SK-MEL-5 (cell line): ENCODE measurements at regions not wholly inside any gene's neighbourhood (a gene's known extent, or its start where the extent isn't known, plus 50 kb on each side); places are given as distances from the start of the nearest gene placed in this dataset.

ENCODE experiments used
- DNase-seq: peaks from one replicate; pipeline ENCODE4 v3.0.0-alpha.2; 2016; ENCODE audit warnings: low read depth, low spot score
- in situ Hi-C: cut with HindIII; loops from 2 replicates; pipeline ENCODE4 v1.10.0; 2016; ENCODE audit warnings: low sequenced_read_pairs, high pct_unique_total_duplicates, low pct_unique_long_range_greater_than_20kb

GRCh38 chr3:116837483-116837882 lies 127.9 kb downstream of the TUSC7 start:
- DNase-seq = no peak
- in situ Hi-C loops = no loop called here

- no peak for DNase-seq
- in situ Hi-C loops = no loop called here
Observed at GRCh38 chr3:116841003-116841735, 131.6 kb downstream of the TUSC7 start.

- in situ Hi-C loops = no loop called here
Observed at GRCh38 chr3:116842254-116842957, 132.8 kb downstream of the TUSC7 start.

GRCh38 chr3:116848248-116848829 lies 138.8 kb downstream of the TUSC7 start:
- in situ Hi-C loops = no loop called here
- no peak for DNase-seq

More at GRCh38 chr3:116842254-116842957, 132.8 kb downstream of the TUSC7 start:
- DNase-seq = no peak

GRCh38 chr3:116849261-116849688 lies 139.7 kb downstream of the TUSC7 start:
- DNase-seq = no peak
- in situ Hi-C loops = no loop called here

- in situ Hi-C loops = no loop called here
Observed at GRCh38 chr3:116852803-116853202, 143.2 kb downstream of the TUSC7 start.

DNA sequence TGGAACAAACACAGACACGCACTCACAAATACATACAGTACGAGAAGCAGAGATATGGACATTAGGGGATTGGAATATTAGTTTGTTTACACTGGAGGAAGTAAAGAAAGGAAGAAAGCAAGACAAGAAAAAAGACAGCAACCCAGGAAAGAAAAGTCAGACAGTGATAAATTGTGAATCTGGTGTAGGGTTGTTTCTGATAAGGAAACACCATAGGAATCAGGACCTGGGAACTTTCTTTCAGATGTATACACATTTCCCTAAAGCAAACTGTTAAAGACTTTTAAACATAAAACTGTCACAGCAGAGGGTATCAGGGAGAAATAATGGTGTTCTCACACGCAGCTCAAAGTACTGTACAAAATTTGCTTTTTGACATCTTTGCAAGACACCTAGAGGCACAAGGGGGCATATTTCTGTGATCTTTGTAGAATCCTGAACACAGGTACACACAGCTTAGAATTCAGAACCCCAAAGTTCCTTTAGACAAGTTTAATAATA lies 153.7 kb downstream of the TUSC7 start:
- no peak for DNase-seq
- in situ Hi-C loops = no loop called here

More at GRCh38 chr3:116852803-116853202, 143.2 kb downstream of the TUSC7 start:
- DNase-seq = no peak

- DNase-seq = peak; percentile 52
- in situ Hi-C loops = no loop called here
Observed at GRCh38 chr3:116863822-116864589, 154.4 kb downstream of the TUSC7 start.

DNA sequence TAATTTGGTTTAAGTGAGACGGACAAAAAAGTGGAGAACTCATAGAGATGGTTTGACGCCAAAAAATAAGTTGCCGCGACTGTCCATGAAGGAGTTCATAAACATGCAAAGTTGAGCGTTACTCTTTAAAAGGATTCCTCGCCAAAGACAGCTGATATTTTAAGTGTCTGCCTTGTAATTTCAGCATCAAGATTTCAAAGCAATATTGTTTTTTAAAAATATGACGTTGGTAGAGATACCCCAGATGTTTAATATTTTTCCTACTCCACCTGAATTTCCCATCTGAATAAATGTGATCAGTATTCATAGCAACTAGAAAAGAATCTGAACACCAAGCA lies 155.0 kb downstream of the TUSC7 start:
- DNase-seq = no peak
- in situ Hi-C loops = no loop called here

- DNase-seq = no peak
- in situ Hi-C loops = no loop called here
Observed at GRCh38 chr3:116870379-116870778, 160.8 kb downstream of the TUSC7 start.

- no peak for DNase-seq
- in situ Hi-C loops = no loop called here
Observed at GRCh38 chr3:116871905-116872304, 162.3 kb downstream of the TUSC7 start.

GRCh38 chr3:116872688-116873087 lies 163.1 kb downstream of the TUSC7 start:
- in situ Hi-C loops = no loop called here

GRCh38 chr3:116873142-116873541 lies 163.6 kb downstream of the TUSC7 start:
- in situ Hi-C loops = no loop called here
- DNase-seq = no peak

More at GRCh38 chr3:116872688-116873087, 163.1 kb downstream of the TUSC7 start:
- DNase-seq = no peak

DNA sequence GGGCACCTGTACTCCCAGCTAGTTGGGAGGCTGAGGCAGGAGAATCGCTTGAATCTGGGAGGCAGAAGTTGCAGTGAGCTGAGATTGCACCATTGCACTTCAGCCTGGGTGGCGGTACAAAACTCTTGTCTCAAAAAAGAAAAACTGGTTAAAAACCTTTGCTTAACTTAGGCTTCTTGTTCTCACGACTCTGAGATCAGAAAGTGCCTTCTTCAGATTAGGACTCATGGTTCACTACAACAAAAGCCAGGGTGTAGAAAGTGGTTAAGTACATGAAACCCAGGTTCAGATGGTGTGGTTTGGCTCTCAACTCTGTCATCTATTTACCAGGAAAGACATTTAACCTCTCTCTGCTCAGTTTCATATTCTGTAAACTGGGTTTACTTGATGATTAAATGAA lies 168.4 kb downstream of the TUSC7 start:
- in situ Hi-C loops = no loop called here
- no peak for DNase-seq

DNA sequence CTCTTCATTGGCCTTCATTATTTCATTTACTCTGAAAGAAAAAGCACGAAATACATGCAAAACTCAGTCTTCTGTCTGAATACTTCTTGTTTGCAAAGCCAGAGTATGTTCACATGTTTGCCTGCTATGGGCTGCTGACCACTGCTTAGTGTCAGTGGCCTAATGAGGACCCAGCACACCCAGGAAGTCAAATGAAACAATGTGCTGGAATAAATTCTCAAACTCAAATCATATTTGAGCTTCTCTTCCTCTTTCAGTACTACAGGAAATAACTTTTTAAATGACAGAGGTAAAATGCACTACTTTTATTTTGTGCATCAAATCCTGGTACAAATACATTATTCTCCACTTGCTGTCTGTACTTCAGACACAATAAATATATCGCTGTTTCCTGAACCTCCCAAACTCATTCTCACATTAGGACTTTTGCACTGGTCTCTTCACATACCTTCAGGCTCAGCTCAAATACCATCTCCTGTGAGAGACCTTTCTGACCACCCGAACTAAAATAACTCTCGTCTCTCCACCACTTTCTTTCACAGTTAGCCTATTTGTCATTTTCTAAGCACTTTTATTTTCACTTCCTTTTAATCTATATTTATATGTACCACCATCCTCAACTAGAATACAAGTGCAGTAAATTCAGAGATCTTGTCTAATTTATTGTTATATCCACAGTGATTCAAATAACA lies 176.8 kb downstream of the TUSC7 start:
- no peak for DNase-seq

GRCh38 chr3:116896116-116896515 lies 186.5 kb downstream of the TUSC7 start:
- in situ Hi-C loops = no loop called here
- no peak for DNase-seq

More for the DNA sequence above, 176.8 kb downstream of the TUSC7 start:
- in situ Hi-C loops = no loop called here

DNA sequence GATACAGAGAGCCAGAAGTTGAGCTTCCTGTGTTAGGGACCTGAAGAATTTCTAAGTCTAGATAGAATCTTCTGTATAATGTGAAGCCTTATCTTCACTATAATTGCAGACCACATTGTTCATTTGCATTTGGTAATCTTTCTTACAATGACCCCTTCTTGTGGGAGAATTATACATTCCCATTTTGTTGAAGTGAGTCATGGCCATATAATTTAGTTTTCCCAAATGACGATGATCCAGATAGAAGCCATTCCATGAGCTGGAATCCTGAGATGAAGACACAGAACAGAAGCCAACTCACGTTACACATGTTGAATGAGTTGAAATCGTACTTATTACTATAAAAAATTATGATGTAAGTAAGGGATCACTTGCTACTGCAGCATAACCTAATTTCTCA lies 187.8 kb downstream of the TUSC7 start:
- DNase-seq = peak; percentile 1
- in situ Hi-C loops = no loop called here
